ENCODE measurements at regions not wholly inside any gene's neighbourhood (a gene's known extent, or its start where the extent isn't known, plus 50 kb on each side); places are given as distances from the start of the nearest gene placed in this dataset.

DNA sequence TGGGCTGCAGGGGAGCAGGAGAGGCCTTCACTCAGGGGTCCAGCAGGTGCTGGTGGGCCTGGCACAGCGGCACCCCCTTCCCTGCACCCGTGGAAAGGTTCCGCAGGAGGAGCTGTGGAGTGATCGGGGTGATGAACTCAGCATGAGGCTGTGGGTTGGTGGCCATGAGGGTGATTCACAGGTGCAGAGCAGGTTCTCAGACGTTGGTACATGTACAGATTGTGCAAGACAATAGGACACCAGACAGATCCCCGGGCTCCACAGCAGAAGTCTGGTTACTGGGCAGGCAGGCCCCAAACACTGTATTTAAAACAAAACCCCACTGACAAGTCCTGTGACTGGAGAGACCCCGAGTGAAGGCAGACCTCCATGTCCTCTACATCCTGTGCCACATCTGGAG lies 151.6 kb upstream of the CDH4 start:
- no peak for TF ChIP-seq CTCF (IDR thresholded peaks at IDR 0.05; ENCODE audit: insufficient read depth, low read depth, low read length)
- no peak for TF ChIP-seq EZH2 (IDR thresholded peaks at IDR 0.05; ENCODE audit: insufficient read depth, low read length)

Measured in astrocyte (in vitro differentiated cells and primary cell).